ENCODE measurements at regions not wholly inside any gene's neighbourhood (a gene's known extent, or its start where the extent isn't known, plus 50 kb on each side); places are given as distances from the start of the nearest gene placed in this dataset.
"Not testable (repeated sequence)": the region's sequence is repeated elsewhere in the genome, so short reads cannot be mapped to it uniquely, and the experiment has no call there.

GRCh38 chr13:48879432-48879831 is 96.3 kb upstream of the FNDC3A start:
- no peak for DNase-seq (ENCODE audit: low read depth in 3 of 3, low spot score in 2 of 3)

DNA sequence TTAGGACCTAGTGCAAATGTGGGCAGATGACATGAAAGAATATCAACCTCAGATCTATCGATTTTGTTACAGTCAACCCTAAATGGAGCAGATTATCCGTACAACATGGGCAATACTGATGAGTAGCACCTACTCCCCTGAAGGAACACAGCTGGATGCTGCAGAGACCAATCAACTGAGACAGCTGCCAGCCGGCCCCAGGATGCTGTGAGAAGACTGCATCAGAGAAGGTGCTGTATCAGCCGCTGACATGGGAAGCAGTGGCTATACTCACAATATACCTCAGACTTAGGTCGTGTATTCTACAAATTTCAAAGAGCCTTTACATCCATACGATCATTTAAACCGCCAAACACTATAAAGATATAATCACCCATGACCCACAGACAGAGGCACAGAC is 95.9 kb upstream of the FNDC3A start:
- DNase-seq (ENCODE audit: low read depth in 3 of 3, low spot score in 2 of 3) = no peak

DNA sequence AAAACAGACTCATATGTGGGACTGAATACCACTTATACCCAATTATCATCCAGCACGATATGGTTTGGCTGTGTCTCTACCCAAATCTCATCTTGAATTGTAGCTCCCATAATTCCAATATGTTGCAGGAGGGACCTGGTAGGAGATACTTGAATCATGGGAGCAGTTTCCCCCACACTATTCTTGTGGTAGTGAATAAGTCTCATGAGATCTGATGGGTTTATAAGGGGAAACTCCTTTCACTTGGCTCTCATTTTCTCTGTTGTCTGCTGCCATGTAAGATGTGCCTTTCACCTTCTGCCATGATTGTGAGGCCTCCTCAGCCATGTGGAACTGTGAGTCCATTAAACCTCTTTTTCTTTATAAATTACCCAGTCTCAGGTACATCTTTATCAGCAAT is 91.9 kb upstream of the FNDC3A start:
- DNase-seq (ENCODE audit: low read depth in 3 of 3, low spot score in 2 of 3) = not testable (repeated sequence)

DNA sequence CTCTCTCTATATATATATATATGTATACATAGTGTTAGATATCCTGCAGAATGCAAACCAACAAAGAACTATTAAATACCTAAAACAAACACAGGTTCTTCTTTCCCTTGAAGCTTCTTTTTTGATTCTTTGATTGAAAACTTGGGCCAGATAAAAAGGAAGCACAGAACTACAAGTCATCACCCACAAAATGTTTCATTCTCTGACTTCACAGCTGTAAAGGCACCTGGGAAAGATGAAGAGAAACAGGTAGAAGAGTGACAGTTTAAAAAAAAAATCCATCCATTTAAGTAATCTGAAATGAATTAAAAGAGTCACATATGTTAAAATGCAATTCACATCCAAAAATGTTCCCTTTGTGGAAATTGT is 90.7 kb upstream of the FNDC3A start:
- no peak for DNase-seq (ENCODE audit: low read depth in 3 of 3, low spot score in 2 of 3)

DNA sequence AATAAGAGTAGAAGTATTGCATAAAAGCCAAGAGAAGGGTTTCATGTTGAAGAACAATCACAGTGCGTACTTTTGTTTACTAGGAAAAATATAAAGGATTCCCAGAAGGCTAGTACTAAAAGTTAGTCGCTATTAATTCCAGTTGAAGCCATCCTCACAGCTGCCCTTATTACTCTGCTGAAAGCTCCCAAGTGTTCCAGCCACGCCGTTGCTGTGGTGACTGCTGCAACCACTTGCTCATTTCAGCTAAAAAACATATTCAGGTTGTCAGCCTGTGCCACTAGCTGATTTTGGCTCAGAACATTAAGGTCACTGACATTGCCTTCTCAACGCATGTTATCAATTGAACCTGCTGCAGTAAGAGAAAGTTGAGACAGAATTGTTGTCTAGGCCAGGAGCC is 87.1 kb upstream of the FNDC3A start:
- no peak for DNase-seq (ENCODE audit: low read depth in 3 of 3, low spot score in 2 of 3)

- DNase-seq (ENCODE audit: low read depth in 3 of 3, low spot score in 2 of 3) = no peak
Measured at GRCh38 chr13:48890391-48890790, 85.3 kb upstream of the FNDC3A start.

- no peak for DNase-seq (ENCODE audit: low read depth in 3 of 3, low spot score in 2 of 3)
Measured at GRCh38 chr13:48891586-48891985, 84.1 kb upstream of the FNDC3A start.

GRCh38 chr13:48892053-48892687 is 83.5 kb upstream of the FNDC3A start:
- no peak for DNase-seq (ENCODE audit: low read depth in 3 of 3, low spot score in 2 of 3)

- DNase-seq (ENCODE audit: low read depth in 3 of 3, low spot score in 2 of 3) = no peak
Measured at GRCh38 chr13:48892688-48893075, 83.0 kb upstream of the FNDC3A start.

GRCh38 chr13:48896312-48896711 is 79.4 kb upstream of the FNDC3A start:
- DNase-seq (ENCODE audit: low read depth in 3 of 3, low spot score in 2 of 3) = no peak

DNA sequence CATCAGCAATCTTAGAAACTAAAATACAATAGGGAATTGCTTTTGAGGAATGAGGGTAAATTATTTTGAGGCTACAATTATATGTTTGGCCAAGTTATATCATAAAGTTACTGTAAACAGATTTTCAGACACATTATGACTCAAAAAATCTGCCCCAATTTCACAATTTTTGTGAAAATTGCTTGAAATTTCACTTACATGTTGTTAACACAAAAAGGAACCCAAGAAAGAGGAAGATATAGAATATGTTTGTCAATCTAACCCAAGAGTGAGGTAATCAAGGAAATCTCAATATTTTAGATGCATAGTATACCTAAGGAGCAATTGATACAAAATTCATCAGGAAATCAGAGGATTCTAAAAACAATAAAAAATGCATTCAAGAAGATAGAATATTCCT is 73.9 kb upstream of the FNDC3A start:
- no peak for DNase-seq (ENCODE audit: low read depth in 3 of 3, low spot score in 2 of 3)

- no peak for DNase-seq (ENCODE audit: low read depth in 3 of 3, low spot score in 2 of 3)
Measured at GRCh38 chr13:48902368-48902767, 73.3 kb upstream of the FNDC3A start.

GRCh38 chr13:48904668-48905290 is 70.9 kb upstream of the FNDC3A start:
- DNase-seq (ENCODE audit: low read depth in 3 of 3, low spot score in 2 of 3) = no peak

- DNase-seq (ENCODE audit: low read depth in 3 of 3, low spot score in 2 of 3) = no peak
Measured at GRCh38 chr13:48906200-48906599, 69.5 kb upstream of the FNDC3A start.

GRCh38 chr13:48908381-48909055 is 67.2 kb upstream of the FNDC3A start:
- no peak for DNase-seq (ENCODE audit: low read depth in 3 of 3, low spot score in 2 of 3)

- no peak for DNase-seq (ENCODE audit: low read depth in 3 of 3, low spot score in 2 of 3)
Measured at GRCh38 chr13:48909056-48909389, 66.7 kb upstream of the FNDC3A start.

DNA sequence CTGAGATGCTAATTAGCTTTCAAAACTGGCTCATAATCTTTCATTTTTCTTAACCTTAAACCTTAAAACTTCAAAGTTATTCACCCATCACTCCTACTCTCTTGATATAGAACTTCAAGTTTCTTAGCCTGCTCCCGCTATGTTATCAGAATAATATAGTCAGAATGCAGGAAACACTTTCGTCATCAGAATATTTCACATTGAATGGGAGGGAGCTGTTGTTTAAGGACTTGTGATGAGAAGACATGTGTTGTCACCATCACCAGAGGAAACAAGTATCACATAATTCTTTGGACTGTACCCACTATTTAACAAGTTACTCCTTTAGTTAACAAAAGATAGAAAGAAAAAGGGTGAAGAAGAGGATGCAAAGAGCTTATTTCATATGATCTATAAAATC is 65.0 kb upstream of the FNDC3A start:
- DNase-seq (ENCODE audit: low read depth in 3 of 3, low spot score in 2 of 3) = no peak

DNA sequence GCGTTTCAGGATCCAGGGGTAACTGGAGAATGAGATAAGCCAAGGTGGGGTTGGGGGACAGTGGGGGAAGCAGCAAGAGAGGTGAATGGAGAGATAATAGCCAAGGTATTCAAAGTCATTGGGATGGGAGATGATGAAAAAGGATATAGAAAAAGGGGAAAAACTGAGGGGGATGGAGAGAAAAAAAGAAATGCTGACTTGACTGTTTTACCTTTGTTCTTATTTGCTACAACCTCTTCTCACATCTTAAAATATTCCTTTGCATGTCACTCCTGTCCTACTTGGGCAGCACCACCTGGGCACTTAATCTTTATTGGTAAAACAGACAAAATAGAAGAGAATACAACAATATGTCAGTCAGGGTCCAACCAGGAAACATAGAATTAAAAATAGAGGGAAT is 56.0 kb upstream of the FNDC3A start:
- DNase-seq (ENCODE audit: low read depth in 3 of 3, low spot score in 2 of 3) = no peak

GRCh38 chr13:48920730-48921129 is 55.0 kb upstream of the FNDC3A start:
- DNase-seq (ENCODE audit: low read depth in 3 of 3, low spot score in 2 of 3) = no peak

DNA sequence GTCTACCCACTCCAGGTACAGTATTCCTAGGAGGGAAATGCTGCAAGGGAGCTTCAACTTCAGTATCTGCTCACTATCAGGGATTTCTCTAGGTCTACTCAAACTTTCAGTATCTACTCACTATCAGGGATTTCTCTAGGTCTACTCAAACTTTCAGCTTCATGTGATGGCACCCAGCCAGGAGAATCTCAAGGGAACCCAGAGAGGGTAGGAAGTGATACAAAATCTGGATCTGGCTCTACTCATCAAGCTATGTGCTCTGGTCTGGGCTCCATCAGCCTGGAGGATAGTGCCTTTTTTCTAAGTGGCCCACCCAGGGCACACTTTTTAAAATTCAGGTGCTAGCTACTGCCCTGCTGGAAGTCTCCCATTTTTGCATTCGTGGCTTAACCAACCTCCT is 52.3 kb upstream of the FNDC3A start:
- no peak for DNase-seq (ENCODE audit: low read depth in 3 of 3, low spot score in 2 of 3)

- DNase-seq (ENCODE audit: low read depth in 3 of 3, low spot score in 2 of 3) = no peak
Measured at GRCh38 chr13:48925001-48925400, 50.7 kb upstream of the FNDC3A start.
